Bronchial epithelial cell (primary cell): ENCODE measurements at regions not wholly inside any gene's neighbourhood (a gene's known extent, or its start where the extent isn't known, plus 50 kb on each side); places are given as distances from the start of the nearest gene placed in this dataset.

Experiments
- DNase-seq: peaks from one replicate; pipeline ENCODE4 v3.0.0-alpha.2; 2010; ENCODE audit warnings: low read depth
- FAIRE-seq: peaks from 2 replicates; lab custom pipeline; 2011; peaks lifted over from hg19 to GRCh38; lab: Jason Lieb, UNC
- H3K27me3 ChIP-seq: 2 replicates; pipeline ENCODE4 v1.5.1; 2011; ENCODE audit warnings: low read length; ENCODE audit not compliant: control insufficient read depth, insufficient read depth
- H3K36me3 ChIP-seq: 2 replicates; pipeline ENCODE4 v1.5.1; 2011; ENCODE audit warnings: low read length; ENCODE audit not compliant: control insufficient read depth, insufficient read depth
- H3K4me3 ChIP-seq: 2 replicates; pipeline ENCODE4 v1.5.1; 2011; ENCODE audit warnings: mild to moderate bottlenecking, low read depth, low read length, control low read depth
- CTCF ChIP-seq: IDR thresholded peaks from 2 replicates; pipeline ENCODE4 v1.5.1; 2011; ENCODE audit warnings: mild to moderate bottlenecking, moderate library complexity, low read length, control low read depth, inconsistent platforms; ENCODE audit not compliant: insufficient read depth, severe bottlenecking

DNA sequence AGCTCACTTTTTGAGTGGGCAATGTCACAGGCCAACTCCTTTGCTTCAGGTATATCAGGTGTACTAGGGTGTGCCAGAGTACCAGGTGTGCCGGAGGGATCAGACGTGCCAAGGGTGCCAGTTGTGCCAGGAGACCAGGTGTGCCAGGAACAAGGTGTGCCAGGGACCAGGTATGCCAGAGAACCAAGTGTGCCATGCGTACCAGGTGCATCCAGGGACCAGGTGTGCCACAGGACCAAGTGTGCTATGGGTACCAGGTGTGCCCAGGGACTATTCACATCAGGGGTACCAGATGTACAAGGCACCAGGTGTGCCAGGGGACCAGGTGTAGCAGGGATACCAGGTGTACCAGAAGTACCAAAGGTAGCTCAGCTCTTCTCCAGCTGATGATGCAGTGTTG lies 174.7 kb upstream of the S1PR3 start:
- TF ChIP-seq CTCF = no peak
- no peak for DNase-seq

DNA sequence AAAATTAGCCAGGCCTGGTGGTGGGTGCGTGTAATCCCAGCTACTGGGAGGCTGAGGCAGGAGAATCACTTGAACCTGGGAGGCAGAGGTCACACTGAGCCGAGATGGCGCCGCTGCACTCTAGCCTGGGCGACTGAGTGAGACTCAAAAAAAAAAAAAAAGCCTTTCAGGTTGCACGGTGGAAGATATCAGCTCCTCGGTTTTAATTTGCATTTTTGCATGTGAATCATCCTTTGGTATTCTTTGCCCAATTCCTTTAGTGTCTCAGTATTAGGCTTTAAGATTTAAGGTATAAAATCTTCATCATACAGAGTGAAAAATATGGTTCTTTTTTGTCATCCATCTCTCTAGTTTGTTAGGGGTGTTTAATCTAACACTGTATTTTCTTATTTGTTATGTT lies 173.6 kb upstream of the S1PR3 start:
- Histone ChIP-seq H3K4me3 (no peak overlapping the region), H3K27me3 (no peaks in the 10 kb centered on the region), H3K36me3 (no peaks in the 10 kb centered on the region)
- DNase-seq (no peak), FAIRE-seq (no peak)
- TF ChIP-seq CTCF = no peak

More for the DNA sequence above, 174.7 kb upstream of the S1PR3 start:
- Histone ChIP-seq H3K36me3 (no peaks in the 10 kb centered on the region), H3K4me3 (no peak overlapping the region), H3K27me3 (no peaks in the 10 kb centered on the region)
- FAIRE-seq = no peak

DNA sequence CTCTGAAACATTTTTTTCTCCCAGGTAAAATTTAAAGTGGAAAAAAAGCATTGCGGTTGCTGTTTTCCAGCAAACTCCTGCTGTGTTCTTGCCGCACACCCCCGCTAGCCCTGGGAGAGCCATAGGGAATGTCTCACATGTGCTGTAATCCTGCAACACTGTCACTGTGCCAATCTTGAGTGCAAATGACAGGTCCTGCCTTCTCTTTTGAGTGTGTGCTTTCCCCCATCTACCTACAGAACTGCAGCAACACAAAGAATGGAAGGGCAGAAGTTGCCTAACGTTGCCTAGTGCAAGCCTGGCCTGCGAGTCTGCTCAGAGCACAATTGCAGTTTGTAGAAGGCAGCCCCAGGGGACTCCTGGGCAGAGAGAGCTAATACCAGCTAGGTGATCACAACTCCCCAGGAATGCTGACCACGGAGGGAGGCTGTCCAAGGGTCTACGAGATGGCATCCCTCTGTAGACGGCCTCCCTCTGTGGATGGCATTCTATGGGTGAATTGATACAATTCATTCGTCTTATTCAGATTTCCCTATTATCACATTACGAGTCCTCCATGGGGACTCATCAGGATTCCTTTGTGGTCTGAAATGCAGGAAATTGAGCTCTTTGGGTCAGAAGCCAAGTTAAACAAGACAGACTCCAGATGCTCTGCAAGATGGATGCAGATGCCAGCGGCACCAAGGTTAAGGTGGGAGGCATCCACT lies 172.6 kb upstream of the S1PR3 start:
- Histone ChIP-seq H3K4me3 (no peak overlapping the region), H3K27me3 (no peaks in the 10 kb centered on the region), H3K36me3 (no peaks in the 10 kb centered on the region)
- FAIRE-seq = no peak
- DNase-seq = no peak
- no peak for TF ChIP-seq CTCF

DNA sequence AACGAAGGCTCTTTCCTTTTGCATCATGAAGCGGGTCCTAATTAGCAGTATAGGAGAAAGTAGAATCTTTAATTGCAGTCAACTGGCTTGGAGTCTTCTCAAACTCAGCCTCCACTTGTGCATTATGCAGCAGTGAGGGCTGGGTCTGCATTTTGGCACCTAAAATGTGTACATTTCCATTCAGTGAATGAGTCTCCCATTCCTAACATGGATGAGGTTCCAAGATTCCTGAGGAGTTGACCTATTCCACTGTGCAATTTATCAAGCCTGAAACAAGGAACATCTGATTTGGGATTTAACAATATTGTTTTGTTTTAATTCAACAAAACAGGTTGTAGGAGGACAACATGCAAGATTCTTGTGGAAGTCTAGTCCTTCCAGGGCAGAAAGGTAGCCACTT lies 171.8 kb upstream of the S1PR3 start:
- no peak for DNase-seq
- TF ChIP-seq CTCF = no peak
- FAIRE-seq = no peak
- Histone ChIP-seq H3K27me3 (no peaks in the 10 kb centered on the region), H3K36me3 (no peaks in the 10 kb centered on the region), H3K4me3 (no peak overlapping the region)

DNA sequence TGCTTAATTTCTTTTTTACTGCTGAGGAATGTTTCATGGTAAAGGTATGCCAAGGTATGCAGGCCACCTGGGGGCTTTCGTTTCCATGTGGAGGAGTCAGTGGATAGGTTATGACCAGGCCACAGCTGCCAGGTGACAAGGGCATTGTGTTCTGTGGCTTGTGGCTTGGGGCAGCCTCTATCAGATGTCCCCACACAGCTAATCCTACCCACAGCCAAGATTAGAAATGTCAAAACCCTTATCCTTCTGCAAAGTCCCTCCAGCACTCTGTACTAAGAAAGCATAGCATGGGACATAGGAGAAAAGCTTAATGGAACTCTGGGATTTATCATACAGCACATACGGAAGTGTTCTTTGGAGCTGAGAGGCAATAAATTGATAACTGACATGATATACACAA lies 171.2 kb upstream of the S1PR3 start:
- FAIRE-seq (no peak), DNase-seq (no peak)
- no peaks in the 10 kb centered on the region for H3K36me3 ChIP-seq
- no peak for TF ChIP-seq CTCF
- H3K4me3 ChIP-seq = no peak overlapping the region
- no peaks in the 10 kb centered on the region for H3K27me3 ChIP-seq

DNA sequence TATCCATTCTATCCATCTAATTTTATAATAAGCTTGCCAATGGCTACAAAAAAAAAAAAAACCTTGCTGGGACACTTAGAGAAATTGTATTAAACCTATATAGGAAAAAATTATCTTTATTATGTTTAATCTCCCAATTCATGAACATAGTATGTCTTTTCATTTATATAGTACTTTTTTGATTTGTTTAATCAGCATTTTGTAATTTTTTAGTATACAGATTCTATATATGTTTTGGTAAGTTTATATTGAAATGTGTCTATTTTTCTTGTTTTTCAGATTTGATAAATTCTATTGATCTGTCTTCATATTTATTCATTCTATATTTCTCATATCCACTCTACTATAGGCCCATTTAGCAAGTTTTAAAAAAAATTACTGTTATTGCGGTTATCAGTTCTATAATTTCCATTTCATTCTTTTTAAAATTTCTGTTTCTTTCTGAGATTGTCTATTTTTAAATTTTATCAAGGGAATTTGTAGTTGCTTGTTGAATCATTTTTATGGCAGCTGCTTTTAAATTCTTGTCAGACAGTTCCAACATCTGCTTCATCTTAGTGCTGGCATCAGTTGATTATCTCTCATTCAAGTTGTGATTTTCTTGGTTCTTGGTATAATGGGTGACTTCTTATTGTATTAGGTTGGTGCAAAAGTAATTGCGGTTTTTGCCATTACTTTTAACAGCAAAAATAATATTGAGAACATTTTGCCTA lies 170.1 kb upstream of the S1PR3 start:
- DNase-seq (no peak), FAIRE-seq (no peak)
- Histone ChIP-seq H3K4me3 (no peak overlapping the region), H3K27me3 (no peaks in the 10 kb centered on the region), H3K36me3 (no peaks in the 10 kb centered on the region)
- TF ChIP-seq CTCF = no peak
